Endothelial cell (in vitro differentiated cells): ENCODE measurements at regions not wholly inside any gene's neighbourhood (a gene's known extent, or its start where the extent isn't known, plus 50 kb on each side); places are given as distances from the start of the nearest gene placed in this dataset.

Experiments
- DNase-seq: peaks from one replicate; pipeline ENCODE4 v3.0.0; 2021; ENCODE audit warnings: low spot score
- H3K27ac Mint-ChIP-seq: one replicate; pipeline ENCODE4 v1.8.0; 2021; ENCODE audit warnings: mixed read lengths, inconsistent platforms; ENCODE audit not compliant: unreplicated experiment
- H3K27me3 Mint-ChIP-seq: one replicate; pipeline ENCODE4 v1.8.0; 2021; ENCODE audit warnings: mild to moderate bottlenecking, moderate library complexity, mixed read lengths, inconsistent platforms; ENCODE audit not compliant: unreplicated experiment
- H3K36me3 Mint-ChIP-seq: one replicate; pipeline ENCODE4 v1.8.0; 2021; ENCODE audit warnings: mild to moderate bottlenecking, low read depth, mixed read lengths, inconsistent platforms; ENCODE audit not compliant: unreplicated experiment
- H3K4me1 Mint-ChIP-seq: one replicate; pipeline ENCODE4 v1.8.0; 2021; ENCODE audit warnings: mild to moderate bottlenecking, mixed read lengths, inconsistent platforms; ENCODE audit not compliant: unreplicated experiment
- H3K4me3 Mint-ChIP-seq: one replicate; pipeline ENCODE4 v1.8.0; 2021; ENCODE audit warnings: mild to moderate bottlenecking, mixed read lengths, inconsistent platforms; ENCODE audit not compliant: unreplicated experiment
- H3K9me3 Mint-ChIP-seq: one replicate; pipeline ENCODE4 v1.8.0; 2021; ENCODE audit warnings: mixed read lengths, inconsistent platforms; ENCODE audit not compliant: unreplicated experiment
- CTCF ChIP-seq: fragments of 200-600 bp; sonication (generic); IDR thresholded peaks from one replicate; pipeline ENCODE4 v1.5.0; 2021; ENCODE audit warnings: antibody characterized with exemption; ENCODE audit not compliant: unreplicated experiment

- H3K9me3 Mint-ChIP-seq: no peaks in the 10 kb centered on the region
- TF ChIP-seq CTCF: no peak
- H3K36me3 Mint-ChIP-seq: no peaks in the 10 kb centered on the region
- H3K4me3 Mint-ChIP-seq: no peak overlapping the region
- DNase-seq: no peak
- H3K27ac Mint-ChIP-seq: peak overlapping the region; percentile 51
- H3K27me3 Mint-ChIP-seq: no peaks in the 10 kb centered on the region
- H3K4me1 Mint-ChIP-seq: peaks cover 27% of the 10 kb centered on the region
These were observed 146.5 kb upstream of the ARGLU1 start for GRCh38 chr13:106714271-106714982.

GRCh38 chr13:106712381-106712780, 144.4 kb upstream of the ARGLU1 start:
- DNase-seq: no peak
- Mint-ChIP-seq H3K36me3 (no peaks in the 10 kb centered on the region), H3K27me3 (no peaks in the 10 kb centered on the region), H3K27ac (peak overlapping the region; percentile 44), H3K4me1 (peaks cover 29% of the 10 kb centered on the region), H3K4me3 (no peak overlapping the region), H3K9me3 (no peaks in the 10 kb centered on the region)
- TF ChIP-seq CTCF: no peak

- Mint-ChIP-seq H3K4me3 (no peak overlapping the region), H3K27me3 (no peaks in the 10 kb centered on the region), H3K27ac (no peak overlapping the region), H3K4me1 (peaks cover 33% of the 10 kb centered on the region), H3K9me3 (no peaks in the 10 kb centered on the region), H3K36me3 (no peaks in the 10 kb centered on the region)
- no peak for TF ChIP-seq CTCF
- DNase-seq: no peak
These were observed 142.3 kb upstream of the ARGLU1 start for GRCh38 chr13:106710266-106710665.

GRCh38 chr13:106709522-106709921, 141.6 kb upstream of the ARGLU1 start:
- no peak overlapping the region for H3K27ac Mint-ChIP-seq
- no peaks in the 10 kb centered on the region for H3K27me3 Mint-ChIP-seq
- H3K4me1 Mint-ChIP-seq: peaks cover 33% of the 10 kb centered on the region
- no peaks in the 10 kb centered on the region for H3K36me3 Mint-ChIP-seq
- H3K9me3 Mint-ChIP-seq: no peaks in the 10 kb centered on the region
- no peak for DNase-seq
- H3K4me3 Mint-ChIP-seq: no peak overlapping the region
- no peak for TF ChIP-seq CTCF

GRCh38 chr13:106702505-106702904, 134.6 kb upstream of the ARGLU1 start:
- peak overlapping the region; percentile 55 for H3K27ac Mint-ChIP-seq
- DNase-seq: no peak
- TF ChIP-seq CTCF: no peak
- H3K27me3 Mint-ChIP-seq: peaks cover 4% of the 10 kb centered on the region
- no peak overlapping the region for H3K4me3 Mint-ChIP-seq
- no peaks in the 10 kb centered on the region for H3K9me3 Mint-ChIP-seq
- H3K4me1 Mint-ChIP-seq: peaks cover 44% of the 10 kb centered on the region
- no peaks in the 10 kb centered on the region for H3K36me3 Mint-ChIP-seq
